ENCODE measurements at regions not wholly inside any gene's neighbourhood (a gene's known extent, or its start where the extent isn't known, plus 50 kb on each side); places are given as distances from the start of the nearest gene placed in this dataset.

- no peak overlapping the region for H2BK5ac ChIP-seq (ENCODE audit: low read depth, low read length)
- no peaks in the 10 kb centered on the region for H3K36me3 ChIP-seq (ENCODE audit: control insufficient read depth in 2 of 4, insufficient read depth in 4 of 4, low read length in 3 of 4)
- no peak overlapping the region for H3K9ac ChIP-seq (replicated peaks in 1 of 4; ENCODE audit: extremely low read depth in 1 of 4, low read depth in 3 of 4, low read length in 3 of 4)
- H3K14ac ChIP-seq (ENCODE audit: insufficient read length), result no peak overlapping the region
- no peaks in the 10 kb centered on the region for H3K79me1 ChIP-seq (ENCODE audit: low read depth, low read length)
- no peak overlapping the region for H4K5ac ChIP-seq (ENCODE audit: insufficient read length, low read depth, low read length)
- DNase-seq (ENCODE audit: low read depth in 1 of 2, low spot score in 2 of 2) (no peak), FAIRE-seq (no peak)
- H2AK5ac ChIP-seq (ENCODE audit: low read depth, low read length), result no peak overlapping the region
- no peak overlapping the region for H4K8ac ChIP-seq (ENCODE audit: extremely low read depth, insufficient read depth, low read length)
- no peaks in the 10 kb centered on the region for H3K4me1 ChIP-seq (replicated peaks in 1 of 4; ENCODE audit: control insufficient read depth in 3 of 4, insufficient read depth in 4 of 4, low read length in 3 of 4)
- H2BK15ac ChIP-seq (ENCODE audit: low read length), result no peak overlapping the region
- H3K4ac ChIP-seq (replicated peaks; ENCODE audit: insufficient read length, low read depth, low read length), result no peak overlapping the region
- H3K18ac ChIP-seq (ENCODE audit: extremely low read depth, low read length), result no peak overlapping the region
- H3K4me2 ChIP-seq (ENCODE audit: insufficient read depth in 1 of 2, low read depth in 2 of 2, low read length in 2 of 2), result no peak overlapping the region
- no peak overlapping the region for H2AFZ ChIP-seq (ENCODE audit: low read length)
- H2BK20ac ChIP-seq (ENCODE audit: low read length), result no peak overlapping the region
- H3K27ac ChIP-seq (ENCODE audit: low read depth, low read length), result no peak overlapping the region
- no peaks in the 10 kb centered on the region for H3K23me2 ChIP-seq (ENCODE audit: low read depth, low read length)
- H4K20me1 ChIP-seq (replicated peaks in 1 of 2; ENCODE audit: control insufficient read depth in 1 of 2, insufficient read depth in 2 of 2, low read length in 2 of 2), result no peaks in the 10 kb centered on the region
- WGBS, 2 experiments (ENCODE audit: extremely low coverage in 1 of 2, insufficient coverage in 1 of 2, insufficient read length in 1 of 2, insufficient replicate concordance in 2 of 2, low coverage in 1 of 2, low lambda C conversion rate in 2 of 2, missing lambda C conversion rate in 1 of 2), result 91% methylated on average over 4 of the region's 4 CpGs; no CpG with 5 or more reads in 1 of the 2 experiments
- H3K4me3 ChIP-seq (ENCODE audit: extremely low read depth in 1 of 4, insufficient read depth in 2 of 4, low read depth in 3 of 4, low read length in 4 of 4), result no peak overlapping the region
- ChIA-PET CTCF (ENCODE audit: partially characterized antibody) (interaction anchor here (1.0 kb wide), 1 partner anchor 10 kb away, joined by 5 read pairs; no protein-coding TSS in a partner anchor), POLR2A (ENCODE audit: partially characterized antibody) (no interaction called here)
- H3K27me3 ChIP-seq (replicated peaks in 1 of 4; ENCODE audit: control insufficient read depth in 3 of 4, extremely low read depth in 1 of 4, insufficient read depth in 3 of 4, low read length in 3 of 4), result no peaks in the 10 kb centered on the region
- H4K91ac ChIP-seq (replicated peaks; ENCODE audit: insufficient read length, low read length), result no peak overlapping the region
- H3K9me3 ChIP-seq (ENCODE audit: insufficient read depth in 2 of 2, low read depth in 1 of 2, low read length in 1 of 2), result no peaks in the 10 kb centered on the region
- TF ChIP-seq USF2 (IDR thresholded peaks at IDR 0.05; ENCODE audit: low read length) (no peak), POLR2A (IDR thresholded peaks at IDR 0.05; ENCODE audit: control extremely low read depth in 1 of 2, low read depth in 2 of 2, low read length in 2 of 2) (no peak), RAD21 (IDR thresholded peaks at IDR 0.05 in 1 of 2, conservative IDR thresholded peaks at IDR 0.05 in 1 of 2; ENCODE audit: low read depth in 2 of 2, low read length in 2 of 2) (no peak), NANOG (IDR thresholded peaks at IDR 0.05; ENCODE audit: insufficient read depth, low read depth, low read length, poor library complexity, severe bottlenecking) (no peak), RXRA (IDR thresholded peaks at IDR 0.05; ENCODE audit: insufficient read depth, low read depth, low read length) (no peak), ZNF274 (IDR thresholded peaks at IDR 0.05; ENCODE audit: borderline replicate concordance, extremely low read depth, low read length) (no peak), SUZ12 (IDR thresholded peaks at IDR 0.05; ENCODE audit: low read length) (no peak), POLR2AphosphoS5 (IDR thresholded peaks at IDR 0.05; ENCODE audit: low read depth, low read length) (no peak), BRCA1 (IDR thresholded peaks at IDR 0.05; ENCODE audit: low read depth, low read length) (no peak), E2F6 (IDR thresholded peaks at IDR 0.05) (no peak), KDM4A (IDR thresholded peaks at IDR 0.05; ENCODE audit: low read depth, low read length, severe bottlenecking) (no peak), HDAC6 (IDR thresholded peaks at IDR 0.05; ENCODE audit: low read depth, low read length) (no peak)
- H3K56ac ChIP-seq (replicated peaks; ENCODE audit: insufficient read length, low read depth, low read length), result no peak overlapping the region
- no peak overlapping the region for H2BK12ac ChIP-seq (ENCODE audit: low read depth, low read length)
- H3K79me2 ChIP-seq (ENCODE audit: control insufficient read depth in 1 of 2, insufficient read depth in 2 of 2, low read length in 2 of 2), result no peaks in the 10 kb centered on the region
- H2BK120ac ChIP-seq (replicated peaks; ENCODE audit: low read depth, low read length), result no peak overlapping the region
- H3K23ac ChIP-seq (ENCODE audit: insufficient read length), result no peak overlapping the region
Observed at GRCh38 chr5:89262030-89262429, 379.0 kb upstream of the MEF2C start.
